Osteoblast (primary cell): ENCODE measurements at regions not wholly inside any gene's neighbourhood (a gene's known extent, or its start where the extent isn't known, plus 50 kb on each side); places are given as distances from the start of the nearest gene placed in this dataset.
A peak's percentile ranks its signal among the peaks of the same experiment; 100 is the strongest.

Source experiments
- DNase-seq: peaks from one replicate; pipeline ENCODE4 v3.0.0; 2011; ENCODE audit warnings: low spot score, mixed read lengths; ENCODE audit not compliant: insufficient read length; ENCODE audit errors: missing footprints
- H2AFZ ChIP-seq: 2 replicates; pipeline ENCODE4 v1.6.0; 2011; ENCODE audit warnings: mild to moderate bottlenecking, low read length
- H3K27ac ChIP-seq: 2 replicates; pipeline ENCODE4 v1.5.1; 2011; ENCODE audit warnings: mild to moderate bottlenecking, low read depth, low read length, moderate library complexity
- H3K27me3 ChIP-seq: 2 replicates; pipeline ENCODE4 v1.6.0; 2012; ENCODE audit warnings: mild to moderate bottlenecking, control low read depth, inconsistent platforms, low read length, moderate library complexity; ENCODE audit not compliant: insufficient read depth
- H3K36me3 ChIP-seq: 2 replicates; pipeline ENCODE4 v1.5.1; 2011; ENCODE audit warnings: mild to moderate bottlenecking, low read length, control low read depth, moderate library complexity; ENCODE audit not compliant: insufficient read depth
- H3K4me1 ChIP-seq: 2 replicates; pipeline ENCODE4 v1.5.1; 2011; ENCODE audit warnings: mild to moderate bottlenecking, low read length, control low read depth, moderate library complexity; ENCODE audit not compliant: insufficient read depth
- H3K4me2 ChIP-seq: 2 replicates; pipeline ENCODE4 v1.6.0; 2011; ENCODE audit warnings: mild to moderate bottlenecking, low read length; ENCODE audit not compliant: insufficient read depth
- H3K4me3 ChIP-seq: fragments of 200-600 bp; sonication (generic); 3 replicates; pipeline ENCODE4 v1.5.1; 2012; ENCODE audit warnings: mild to moderate bottlenecking, low read length, inconsistent platforms; ENCODE audit not compliant: insufficient read depth
- H3K79me2 ChIP-seq: 2 replicates; pipeline ENCODE4 v1.6.0; 2012; ENCODE audit warnings: mild to moderate bottlenecking, low read length, control low read depth, inconsistent platforms; ENCODE audit not compliant: insufficient read depth
- H3K9me3 ChIP-seq: 2 replicates; pipeline ENCODE4 v1.5.1; 2011; ENCODE audit warnings: low read depth, low read length, control low read depth
- H4K20me1 ChIP-seq: 2 replicates; pipeline ENCODE4 v1.6.0; 2012; ENCODE audit warnings: mild to moderate bottlenecking, low read length, control low read depth; ENCODE audit not compliant: insufficient read depth
- CTCF ChIP-seq: IDR thresholded peaks from 2 replicates; pipeline ENCODE4 v1.5.1; 2011; ENCODE audit warnings: mild to moderate bottlenecking, low read depth, low read length, moderate library complexity; ENCODE audit errors: extremely low read depth

GRCh38 chr3:171956181-171956683 lies 83.1 kb upstream of the FNDC3B start:
- no peak for DNase-seq
- H3K36me3 ChIP-seq: no peaks in the 10 kb centered on the region
- H3K27me3 ChIP-seq: no peaks in the 10 kb centered on the region
- peak overlapping the region; percentile 32 for H2AFZ ChIP-seq
- no peaks in the 10 kb centered on the region for H3K9me3 ChIP-seq
- H3K79me2 ChIP-seq: no peaks in the 10 kb centered on the region
- H3K27ac ChIP-seq: no peak overlapping the region
- peaks cover 13% of the 10 kb centered on the region for H3K4me1 ChIP-seq
- no peak overlapping the region for H3K4me3 ChIP-seq
- H4K20me1 ChIP-seq: no peaks in the 10 kb centered on the region
- TF ChIP-seq CTCF: no peak
- no peak overlapping the region for H3K4me2 ChIP-seq

- no peak for TF ChIP-seq CTCF
- no peaks in the 10 kb centered on the region for H3K36me3 ChIP-seq
- no peak overlapping the region for H3K4me3 ChIP-seq
- no peaks in the 10 kb centered on the region for H3K79me2 ChIP-seq
- H3K9me3 ChIP-seq: no peaks in the 10 kb centered on the region
- no peaks in the 10 kb centered on the region for H3K27me3 ChIP-seq
- H3K4me2 ChIP-seq: no peak overlapping the region
- H3K4me1 ChIP-seq: peaks cover 13% of the 10 kb centered on the region
- no peak for DNase-seq
- H3K27ac ChIP-seq: no peak overlapping the region
- H2AFZ ChIP-seq: no peak overlapping the region
- H4K20me1 ChIP-seq: no peaks in the 10 kb centered on the region
These were observed 82.7 kb upstream of the FNDC3B start for GRCh38 chr3:171956705-171957104.

GRCh38 chr3:171959532-171960089 lies 79.8 kb upstream of the FNDC3B start:
- Histone ChIP-seq H3K9me3 (no peaks in the 10 kb centered on the region), H3K27ac (no peak overlapping the region), H3K4me2 (no peak overlapping the region), H3K4me1 (peaks cover 13% of the 10 kb centered on the region), H3K4me3 (no peak overlapping the region), H3K79me2 (no peaks in the 10 kb centered on the region), H4K20me1 (no peaks in the 10 kb centered on the region), H3K27me3 (no peaks in the 10 kb centered on the region), H2AFZ (no peak overlapping the region), H3K36me3 (no peaks in the 10 kb centered on the region)
- no peak for TF ChIP-seq CTCF
- DNase-seq: no peak

GRCh38 chr3:171960159-171960558 lies 79.2 kb upstream of the FNDC3B start:
- no peak overlapping the region for H3K4me3 ChIP-seq

More at GRCh38 chr3:171960159-171960558, 79.2 kb upstream of the FNDC3B start:
- Histone ChIP-seq H4K20me1 (no peaks in the 10 kb centered on the region), H3K4me1 (peaks cover 13% of the 10 kb centered on the region), H3K36me3 (no peaks in the 10 kb centered on the region), H3K9me3 (no peaks in the 10 kb centered on the region), H2AFZ (no peak overlapping the region), H3K79me2 (no peaks in the 10 kb centered on the region), H3K27me3 (no peaks in the 10 kb centered on the region), H3K4me2 (no peak overlapping the region), H3K27ac (no peak overlapping the region)
- TF ChIP-seq CTCF: no peak
- no peak for DNase-seq
